ENCODE measurements at regions not wholly inside any gene's neighbourhood (a gene's known extent, or its start where the extent isn't known, plus 50 kb on each side); places are given as distances from the start of the nearest gene placed in this dataset.

DNA sequence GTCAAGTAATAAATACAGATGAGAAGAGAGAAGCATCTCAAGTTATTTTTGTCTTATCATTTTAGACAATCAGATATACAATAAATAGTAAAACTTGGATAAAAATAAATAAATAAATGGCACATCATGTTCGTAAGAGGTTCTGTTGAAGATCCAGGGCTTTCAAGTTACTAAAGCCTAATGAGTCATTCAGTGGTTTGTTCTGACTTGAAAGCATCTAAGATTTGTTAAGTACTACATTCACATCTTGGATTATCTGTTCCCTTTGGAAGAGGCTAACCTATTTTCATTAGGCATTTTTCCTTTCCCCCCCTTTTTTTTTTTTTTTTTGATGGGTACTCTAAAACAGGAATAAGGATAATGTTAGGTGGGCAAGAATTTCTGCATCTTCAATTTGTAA, 429.3 kb downstream of the PCDH20 start:
- TF ChIP-seq, protein P1, sequence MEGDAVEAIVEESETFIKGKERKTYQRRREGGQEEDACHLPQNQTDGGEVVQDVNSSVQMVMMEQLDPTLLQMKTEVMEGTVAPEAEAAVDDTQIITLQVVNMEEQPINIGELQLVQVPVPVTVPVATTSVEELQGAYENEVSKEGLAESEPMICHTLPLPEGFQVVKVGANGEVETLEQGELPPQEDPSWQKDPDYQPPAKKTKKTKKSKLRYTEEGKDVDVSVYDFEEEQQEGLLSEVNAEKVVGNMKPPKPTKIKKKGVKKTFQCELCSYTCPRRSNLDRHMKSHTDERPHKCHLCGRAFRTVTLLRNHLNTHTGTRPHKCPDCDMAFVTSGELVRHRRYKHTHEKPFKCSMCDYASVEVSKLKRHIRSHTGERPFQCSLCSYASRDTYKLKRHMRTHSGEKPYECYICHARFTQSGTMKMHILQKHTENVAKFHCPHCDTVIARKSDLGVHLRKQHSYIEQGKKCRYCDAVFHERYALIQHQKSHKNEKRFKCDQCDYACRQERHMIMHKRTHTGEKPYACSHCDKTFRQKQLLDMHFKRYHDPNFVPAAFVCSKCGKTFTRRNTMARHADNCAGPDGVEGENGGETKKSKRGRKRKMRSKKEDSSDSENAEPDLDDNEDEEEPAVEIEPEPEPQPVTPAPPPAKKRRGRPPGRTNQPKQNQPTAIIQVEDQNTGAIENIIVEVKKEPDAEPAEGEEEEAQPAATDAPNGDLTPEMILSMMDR (IDR thresholded peaks at IDR 0.05; ENCODE audit: control extremely low read depth in 1 of 3, insufficient read depth in 1 of 3, low read depth in 1 of 3, low read length in 3 of 3), result no peak
- TF ChIP-seq HDAC2 (IDR thresholded peaks at IDR 0.05; ENCODE audit: borderline replicate concordance in 1 of 2, low read depth in 2 of 2, low read length in 2 of 2), result no peak
- no peak for TF ChIP-seq USF2 (IDR thresholded peaks at IDR 0.05; ENCODE audit: low read length)
- no peak for TF ChIP-seq CBX5 (IDR thresholded peaks at IDR 0.05; ENCODE audit: low read depth, low read length)
- TF ChIP-seq POLR2AphosphoS5 (IDR thresholded peaks at IDR 0.05; ENCODE audit: low read depth, low read length), result no peak
- TF ChIP-seq ZNF274 (IDR thresholded peaks at IDR 0.05; ENCODE audit: borderline replicate concordance, extremely low read depth, low read length), result no peak
- no peak for TF ChIP-seq TAF7 (optimal IDR thresholded peaks at IDR 0.05; ENCODE audit: borderline replicate concordance, low read depth, low read length)
- no peak for TF ChIP-seq EZH2 (IDR thresholded peaks at IDR 0.05; ENCODE audit: low read depth, low read length, severe bottlenecking)
- TF ChIP-seq, protein P2, sequence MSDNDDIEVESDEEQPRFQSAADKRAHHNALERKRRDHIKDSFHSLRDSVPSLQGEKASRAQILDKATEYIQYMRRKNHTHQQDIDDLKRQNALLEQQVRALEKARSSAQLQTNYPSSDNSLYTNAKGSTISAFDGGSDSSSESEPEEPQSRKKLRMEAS (IDR thresholded peaks at IDR 0.05), result no peak
